ENCODE measurements at regions not wholly inside any gene's neighbourhood (a gene's known extent, or its start where the extent isn't known, plus 50 kb on each side); places are given as distances from the start of the nearest gene placed in this dataset.

GRCh38 chr17:77055453-77055852 is 85.3 kb upstream of the SEC14L1 start:
- no peak overlapping the region for H3K4me3 ChIP-seq (ENCODE audit: severe bottlenecking)
- no peak overlapping the region for H3K27ac ChIP-seq (ENCODE audit: poor library complexity, severe bottlenecking)
- DNase-seq (ENCODE audit: low spot score) (no peak), ATAC-seq (ENCODE audit: low read depth) (no peak)
- no peaks in the 10 kb centered on the region for H3K9me3 ChIP-seq (ENCODE audit: severe bottlenecking)
- H3K27me3 ChIP-seq (ENCODE audit: insufficient read depth, poor library complexity, severe bottlenecking), result no peaks in the 10 kb centered on the region
- no peaks in the 10 kb centered on the region for H3K36me3 ChIP-seq (ENCODE audit: low read depth)
- TF ChIP-seq CTCF (IDR thresholded peaks at IDR 0.05; ENCODE audit: poor library complexity, severe bottlenecking), result no peak
- H3K4me1 ChIP-seq (ENCODE audit: insufficient read depth, poor library complexity, severe bottlenecking), result no peaks in the 10 kb centered on the region

DNA sequence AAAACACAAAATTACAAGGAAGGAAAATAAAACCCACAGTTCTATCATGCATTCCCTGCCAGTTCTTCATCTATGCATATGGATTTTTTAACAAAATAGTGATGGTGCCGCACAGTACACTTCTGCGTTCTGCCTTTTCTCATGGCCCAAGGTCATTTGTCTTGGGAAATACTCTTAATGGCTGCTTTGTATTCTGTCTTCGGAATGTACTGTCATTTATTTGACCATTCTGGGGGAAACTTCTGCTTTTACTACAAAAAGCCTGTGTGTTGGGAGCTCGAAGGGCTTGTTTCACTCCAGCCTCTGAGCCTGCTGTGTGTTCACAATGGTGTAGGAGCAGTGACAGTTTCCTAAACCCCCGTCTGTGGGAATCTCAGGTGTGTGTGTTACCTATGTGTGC is 82.8 kb upstream of the SEC14L1 start:
- Histone ChIP-seq H3K4me1 (ENCODE audit: insufficient read depth, poor library complexity, severe bottlenecking) (no peaks in the 10 kb centered on the region), H3K9me3 (ENCODE audit: severe bottlenecking) (no peaks in the 10 kb centered on the region), H3K27me3 (ENCODE audit: insufficient read depth, poor library complexity, severe bottlenecking) (no peaks in the 10 kb centered on the region), H3K36me3 (ENCODE audit: low read depth) (no peaks in the 10 kb centered on the region), H3K27ac (ENCODE audit: poor library complexity, severe bottlenecking) (no peak overlapping the region), H3K4me3 (ENCODE audit: severe bottlenecking) (no peak overlapping the region)
- TF ChIP-seq CTCF (IDR thresholded peaks at IDR 0.05; ENCODE audit: poor library complexity, severe bottlenecking), result no peak
- no peak for ATAC-seq (ENCODE audit: low read depth)
- no peak for DNase-seq (ENCODE audit: low spot score)

DNA sequence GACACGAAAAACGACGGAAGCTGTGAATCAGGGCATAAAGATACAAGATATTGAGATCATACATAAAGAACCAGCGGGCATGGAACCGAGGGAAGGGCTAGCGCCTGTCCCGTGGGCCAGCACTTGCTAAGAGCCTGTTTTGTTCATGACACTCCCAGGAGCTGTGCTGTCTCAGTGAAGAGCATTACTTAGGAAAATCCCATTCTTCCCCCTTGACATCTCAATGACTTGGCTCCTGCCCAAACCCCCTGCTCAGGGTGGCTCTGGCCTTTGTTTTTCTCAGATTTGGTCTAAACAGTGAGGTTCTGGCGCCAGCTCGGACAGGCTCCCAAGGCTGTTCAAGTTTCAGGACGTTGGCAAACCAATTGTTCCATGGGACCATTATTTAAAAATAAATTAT is 79.1 kb upstream of the SEC14L1 start:
- DNase-seq (ENCODE audit: low spot score) (no peak), ATAC-seq (ENCODE audit: low read depth) (no peak)
- Histone ChIP-seq H3K4me3 (ENCODE audit: severe bottlenecking) (no peak overlapping the region), H3K4me1 (ENCODE audit: insufficient read depth, poor library complexity, severe bottlenecking) (no peaks in the 10 kb centered on the region), H3K9me3 (ENCODE audit: severe bottlenecking) (no peaks in the 10 kb centered on the region), H3K36me3 (ENCODE audit: low read depth) (no peaks in the 10 kb centered on the region), H3K27ac (ENCODE audit: poor library complexity, severe bottlenecking) (no peak overlapping the region), H3K27me3 (ENCODE audit: insufficient read depth, poor library complexity, severe bottlenecking) (no peaks in the 10 kb centered on the region)
- no peak for TF ChIP-seq CTCF (IDR thresholded peaks at IDR 0.05; ENCODE audit: poor library complexity, severe bottlenecking)

DNA sequence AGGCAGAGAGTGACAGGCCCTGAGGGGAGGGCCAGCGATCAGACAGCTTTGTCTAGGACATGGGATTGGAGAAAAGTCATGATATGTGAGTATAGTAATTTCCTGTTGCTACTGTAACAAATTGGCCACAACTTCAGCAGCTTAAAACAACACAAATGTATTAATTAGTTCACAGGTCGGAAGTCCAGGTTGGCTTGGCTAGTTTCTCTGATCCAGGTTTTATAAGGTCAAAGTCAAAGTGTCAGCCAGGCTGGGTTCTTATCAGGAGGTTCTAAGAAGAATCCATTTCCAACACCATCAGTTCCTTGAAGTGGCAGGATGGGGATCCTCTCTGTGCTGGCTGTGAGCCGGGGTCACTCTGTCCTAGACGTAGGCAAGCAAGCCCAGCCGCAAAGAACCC is 76.2 kb upstream of the SEC14L1 start:
- Histone ChIP-seq H3K4me3 (ENCODE audit: severe bottlenecking) (no peak overlapping the region), H3K9me3 (ENCODE audit: severe bottlenecking) (no peaks in the 10 kb centered on the region), H3K4me1 (ENCODE audit: insufficient read depth, poor library complexity, severe bottlenecking) (no peaks in the 10 kb centered on the region), H3K36me3 (ENCODE audit: low read depth) (no peaks in the 10 kb centered on the region), H3K27me3 (ENCODE audit: insufficient read depth, poor library complexity, severe bottlenecking) (no peaks in the 10 kb centered on the region), H3K27ac (ENCODE audit: poor library complexity, severe bottlenecking) (no peak overlapping the region)
- DNase-seq (ENCODE audit: low spot score), result no peak
- ATAC-seq (ENCODE audit: low read depth), result no peak
- TF ChIP-seq CTCF (IDR thresholded peaks at IDR 0.05; ENCODE audit: poor library complexity, severe bottlenecking), result no peak

GRCh38 chr17:77066165-77066564 is 74.6 kb upstream of the SEC14L1 start:
- no peak for TF ChIP-seq CTCF (IDR thresholded peaks at IDR 0.05; ENCODE audit: poor library complexity, severe bottlenecking)
- DNase-seq (ENCODE audit: low spot score) (no peak), ATAC-seq (ENCODE audit: low read depth) (no peak)
- Histone ChIP-seq H3K4me3 (ENCODE audit: severe bottlenecking) (no peak overlapping the region), H3K36me3 (ENCODE audit: low read depth) (no peaks in the 10 kb centered on the region), H3K9me3 (ENCODE audit: severe bottlenecking) (no peaks in the 10 kb centered on the region), H3K4me1 (ENCODE audit: insufficient read depth, poor library complexity, severe bottlenecking) (no peaks in the 10 kb centered on the region), H3K27me3 (ENCODE audit: insufficient read depth, poor library complexity, severe bottlenecking) (no peaks in the 10 kb centered on the region), H3K27ac (ENCODE audit: poor library complexity, severe bottlenecking) (no peak overlapping the region)

Measured in RWPE2 (cell line).